Rectal smooth muscle tissue (tissue), 1 donor: ENCODE measurements at regions not wholly inside any gene's neighbourhood (a gene's known extent, or its start where the extent isn't known, plus 50 kb on each side); places are given as distances from the start of the nearest gene placed in this dataset.
"Not testable (repeated sequence)": the region's sequence is repeated elsewhere in the genome, so short reads cannot be mapped to it uniquely, and the experiment has no call there.

Experiments used
- H3K27ac ChIP-seq: one replicate; pipeline ENCODE4 v1.7.0; 2013; ENCODE audit warnings: low read depth, low read length, inconsistent platforms
- H3K27me3 ChIP-seq: one replicate; pipeline ENCODE4 v1.7.0; 2013; ENCODE audit warnings: low read length; ENCODE audit not compliant: control insufficient read depth, insufficient read depth
- H3K36me3 ChIP-seq: one replicate; pipeline ENCODE4 v1.7.0; 2013; ENCODE audit warnings: low read length; ENCODE audit not compliant: control insufficient read depth, insufficient read depth
- H3K4me1 ChIP-seq: one replicate; pipeline ENCODE4 v1.7.0; 2013; ENCODE audit warnings: low read length; ENCODE audit not compliant: control insufficient read depth, insufficient read depth
- H3K4me3 ChIP-seq: one replicate; pipeline ENCODE4 v1.7.0; 2013; ENCODE audit warnings: low read length
- H3K9ac ChIP-seq: one replicate; pipeline ENCODE4 v1.7.0; 2013; ENCODE audit warnings: low read length

DNA sequence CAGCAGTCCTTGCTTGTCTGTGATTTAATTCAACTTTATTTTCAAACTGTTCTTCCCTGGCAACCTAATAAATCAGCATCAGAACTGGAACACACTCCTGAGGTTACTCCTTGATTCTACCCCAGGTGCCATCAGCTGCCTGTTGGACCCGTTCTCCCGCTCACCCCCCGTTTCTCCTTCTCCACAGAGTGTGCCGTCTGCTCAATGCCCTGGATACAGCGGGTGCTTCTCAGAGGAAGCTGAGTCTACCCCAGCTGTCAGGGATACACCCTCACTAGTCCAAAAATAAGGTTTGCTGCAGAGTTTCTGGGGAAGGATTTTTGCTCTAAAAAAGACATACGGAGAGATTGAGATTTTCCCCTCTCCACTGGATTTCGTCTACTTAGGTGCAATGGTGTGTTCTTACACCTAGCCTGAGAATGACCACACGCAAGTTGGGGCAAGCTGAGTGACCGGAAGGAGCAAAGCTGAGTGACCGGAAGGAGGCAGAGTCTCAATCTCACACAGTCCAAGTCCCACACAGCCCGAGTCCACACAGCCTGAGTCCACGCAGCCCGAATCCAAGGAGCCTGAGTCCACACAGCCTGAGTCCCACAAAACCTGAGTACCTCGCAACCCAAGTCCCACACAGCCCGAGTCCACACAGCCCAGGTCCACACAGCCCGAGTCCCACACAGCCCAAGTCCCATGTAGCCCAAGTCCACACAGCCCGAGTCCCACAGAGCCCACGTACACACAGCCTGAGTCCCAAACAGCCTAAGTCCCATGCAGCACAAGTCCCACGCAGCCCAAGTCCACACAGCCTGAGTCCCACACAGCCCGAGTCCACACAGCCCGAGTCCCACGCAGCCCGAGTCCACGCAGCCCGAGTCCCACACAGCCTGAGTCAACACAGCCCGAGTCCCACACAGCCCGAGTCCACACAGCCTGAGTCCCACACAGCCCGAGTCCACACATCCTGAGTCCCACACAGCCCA is 58.6 kb upstream of the DACT2 start:
- H3K36me3 ChIP-seq = no peaks in the 10 kb centered on the region
- no peak overlapping the region for H3K4me3 ChIP-seq
- no peak overlapping the region for H3K9ac ChIP-seq
- no peaks in the 10 kb centered on the region for H3K4me1 ChIP-seq
- H3K27ac ChIP-seq = no peak overlapping the region
- no peaks in the 10 kb centered on the region for H3K27me3 ChIP-seq

DNA sequence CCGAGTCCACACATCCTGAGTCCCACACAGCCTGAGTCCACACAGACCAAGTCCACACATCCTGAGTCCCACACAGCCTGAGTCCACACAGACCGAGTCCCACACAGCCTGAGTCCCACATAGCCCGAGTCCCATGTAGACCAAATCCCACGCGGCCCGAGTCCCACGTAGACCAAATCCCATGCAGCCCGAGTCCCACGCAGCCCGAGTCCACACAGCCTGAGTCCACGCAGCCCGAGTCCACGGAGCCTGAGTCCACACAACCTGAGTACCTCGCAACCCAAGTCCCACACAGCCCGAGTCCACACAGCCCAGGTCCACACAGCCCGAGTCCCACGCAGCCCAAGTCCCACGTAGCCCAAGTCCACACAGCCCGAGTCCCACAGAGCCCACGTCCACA is 60.0 kb upstream of the DACT2 start:
- H3K9ac ChIP-seq, H3K4me1 ChIP-seq, H3K4me3 ChIP-seq, H3K27me3 ChIP-seq, H3K27ac ChIP-seq, H3K36me3 ChIP-seq: not testable (repeated sequence)

DNA sequence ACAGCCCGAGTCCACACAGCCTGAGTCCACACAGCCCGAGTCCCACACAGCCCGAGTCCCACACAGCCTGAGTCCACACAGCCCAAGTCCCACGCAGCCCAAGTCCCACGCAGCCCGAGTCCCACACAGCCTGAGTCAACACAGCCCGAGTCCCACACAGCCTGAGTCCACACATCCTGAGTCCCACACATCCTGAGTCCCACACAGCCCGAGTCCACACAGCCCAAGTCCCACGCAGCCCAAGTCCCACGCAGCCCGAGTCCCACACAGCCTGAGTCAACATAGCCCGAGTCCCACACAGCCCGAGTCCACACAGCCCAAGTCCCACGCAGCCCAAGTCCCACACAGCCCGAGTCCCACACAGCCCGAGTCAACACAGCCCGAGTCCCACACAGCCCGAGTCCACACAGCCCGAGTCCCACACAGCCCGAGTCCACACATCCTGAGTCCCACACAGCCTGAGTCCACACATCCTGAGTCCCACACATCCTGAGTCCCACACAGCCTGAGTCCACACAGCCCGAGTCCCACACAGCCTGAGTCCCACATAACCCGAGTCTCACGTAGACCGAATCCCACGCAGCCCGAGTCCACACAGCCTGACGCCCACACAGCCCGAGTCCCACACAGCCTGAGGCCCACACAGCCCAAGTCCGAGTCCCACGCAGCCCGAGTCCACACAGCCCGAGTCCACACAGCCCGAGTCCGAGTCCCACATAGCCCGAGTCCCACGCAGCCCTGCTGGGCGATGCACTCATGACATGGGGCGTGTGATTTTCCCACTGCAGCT is 60.6 kb upstream of the SMOC2 start:
- H3K4me3 ChIP-seq, H3K27me3 ChIP-seq, H3K36me3 ChIP-seq, H3K9ac ChIP-seq, H3K27ac ChIP-seq, H3K4me1 ChIP-seq: not testable (repeated sequence)

GRCh38 chr6:168380956-168381605 is 59.9 kb upstream of the SMOC2 start:
- H3K27me3 ChIP-seq = no peaks in the 10 kb centered on the region
- no peaks in the 10 kb centered on the region for H3K36me3 ChIP-seq
- H3K4me1 ChIP-seq = no peaks in the 10 kb centered on the region
- no peak overlapping the region for H3K9ac ChIP-seq
- H3K27ac ChIP-seq = no peak overlapping the region
- H3K4me3 ChIP-seq = no peak overlapping the region

GRCh38 chr6:168381726-168382458 is 59.1 kb upstream of the SMOC2 start:
- Histone ChIP-seq H3K36me3 (no peaks in the 10 kb centered on the region), H3K9ac (no peak overlapping the region), H3K4me1 (no peaks in the 10 kb centered on the region), H3K4me3 (no peak overlapping the region), H3K27me3 (no peaks in the 10 kb centered on the region), H3K27ac (no peak overlapping the region)

- no peak overlapping the region for H3K27ac ChIP-seq
- H3K4me3 ChIP-seq = no peak overlapping the region
Observed at GRCh38 chr6:168383062-168383854, 57.7 kb upstream of the SMOC2 start.

DNA sequence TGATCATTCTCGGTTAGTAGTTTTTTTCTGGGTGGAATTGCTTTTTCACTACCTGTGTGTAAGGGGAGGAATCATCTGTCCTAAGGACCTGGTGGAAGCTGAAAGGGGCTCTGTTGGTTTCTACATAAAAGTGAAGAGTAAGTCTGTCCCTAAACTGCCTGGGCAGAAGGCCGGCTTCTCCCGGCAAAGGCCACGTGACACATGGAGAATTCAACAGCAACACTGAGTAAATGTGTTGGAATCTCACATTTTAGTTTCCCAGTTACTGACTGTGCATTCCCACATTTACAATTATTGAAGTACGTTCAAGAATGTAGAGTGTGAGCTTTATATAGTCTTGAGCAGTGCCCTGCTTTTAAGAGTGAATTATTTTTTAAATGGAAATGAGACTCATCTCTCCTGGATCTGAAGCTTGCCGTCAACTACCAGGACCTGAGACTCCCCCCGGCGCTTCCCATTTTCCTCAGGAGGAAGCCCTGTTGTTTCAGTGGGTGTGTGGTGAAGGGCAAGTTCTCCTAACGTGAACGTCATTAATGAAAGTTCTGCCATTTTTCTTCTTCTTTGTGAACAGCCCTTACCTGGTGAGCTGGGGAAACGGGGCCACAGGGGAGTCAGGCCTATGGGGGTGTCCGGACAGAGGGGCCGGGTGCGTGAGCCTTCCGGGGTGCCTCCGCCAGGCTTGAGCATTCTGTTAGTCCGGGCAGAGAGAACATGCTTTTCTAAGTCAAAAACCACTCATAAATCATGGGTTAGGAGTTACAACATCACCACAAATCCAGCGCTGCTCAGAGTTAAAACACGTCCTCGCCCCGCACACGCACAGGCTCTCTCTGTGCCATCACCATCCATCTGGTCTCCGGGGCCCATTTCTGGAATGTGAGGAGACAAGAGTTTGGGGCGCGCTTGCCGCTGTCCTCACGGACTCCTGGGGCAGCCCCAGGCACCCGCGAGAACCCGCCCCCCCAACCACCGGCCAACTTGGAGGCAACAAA is 56.6 kb upstream of the SMOC2 start:
- Histone ChIP-seq H3K4me3 (no peak overlapping the region), H3K27me3 (no peaks in the 10 kb centered on the region), H3K27ac (peak overlapping the region; percentile 1)

More at GRCh38 chr6:168383062-168383854, 57.7 kb upstream of the SMOC2 start:
- H3K36me3 ChIP-seq = no peaks in the 10 kb centered on the region
- H3K9ac ChIP-seq = no peak overlapping the region
- no peaks in the 10 kb centered on the region for H3K4me1 ChIP-seq
- no peaks in the 10 kb centered on the region for H3K27me3 ChIP-seq

GRCh38 chr6:168385037-168385759 is 55.8 kb upstream of the SMOC2 start:
- Histone ChIP-seq H3K36me3 (no peaks in the 10 kb centered on the region), H3K27ac (no peak overlapping the region), H3K4me1 (no peaks in the 10 kb centered on the region), H3K9ac (no peak overlapping the region), H3K4me3 (no peak overlapping the region), H3K27me3 (no peaks in the 10 kb centered on the region)

More for the DNA sequence above, 56.6 kb upstream of the SMOC2 start:
- H3K4me1 ChIP-seq = no peaks in the 10 kb centered on the region
- no peak overlapping the region for H3K9ac ChIP-seq
- H3K36me3 ChIP-seq = no peaks in the 10 kb centered on the region

- Histone ChIP-seq H3K27ac (no peak overlapping the region), H3K4me3 (no peak overlapping the region), H3K4me1 (no peaks in the 10 kb centered on the region), H3K9ac (no peak overlapping the region), H3K27me3 (no peaks in the 10 kb centered on the region), H3K36me3 (no peaks in the 10 kb centered on the region)
Observed at GRCh38 chr6:168385858-168386735, 54.9 kb upstream of the SMOC2 start.
